HK-2 (cell line): ENCODE measurements at regions not wholly inside any gene's neighbourhood (a gene's known extent, or its start where the extent isn't known, plus 50 kb on each side); places are given as distances from the start of the nearest gene placed in this dataset.

ENCODE experiments used
- DNase-seq: peaks from one replicate; pipeline ENCODE4 v3.0.0-alpha.2; 2018; ENCODE audit not compliant: unreplicated experiment

DNA sequence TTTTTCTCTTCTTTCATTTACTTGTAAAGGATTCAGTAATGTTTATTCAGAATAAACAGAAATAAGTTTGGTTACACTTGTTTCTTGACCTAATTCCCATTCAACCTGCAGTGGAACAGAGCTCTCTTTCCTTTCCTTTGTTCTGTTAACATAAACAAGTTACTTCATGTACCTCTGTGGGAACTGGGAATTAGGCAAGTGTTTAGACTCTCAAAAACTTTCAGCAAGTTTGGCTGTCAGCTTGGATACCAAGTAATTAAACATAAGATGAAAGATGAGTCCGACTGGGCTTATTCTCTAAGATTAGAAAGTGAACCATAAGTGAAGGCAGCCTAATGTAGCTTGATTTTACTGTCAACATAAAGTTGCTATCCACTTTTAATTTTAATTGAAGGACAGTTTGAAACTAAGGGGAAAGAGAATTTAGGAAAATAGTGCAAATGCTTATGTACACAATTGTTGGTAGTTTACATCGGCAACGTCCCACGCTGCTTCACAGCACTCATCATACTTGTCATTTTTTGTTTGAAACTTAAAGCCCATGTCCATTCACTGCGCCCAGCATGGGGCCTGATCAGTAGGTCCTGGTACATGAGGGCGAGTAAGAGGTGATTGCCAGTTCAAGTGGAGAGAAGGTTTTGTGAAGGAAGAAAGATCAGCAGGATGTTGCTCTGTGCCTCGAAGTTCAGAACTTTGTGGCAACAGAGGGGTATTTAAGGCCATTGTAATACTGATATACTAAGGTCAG, 113.0 kb downstream of the PLEKHG1 start:
- no peak for DNase-seq

DNA sequence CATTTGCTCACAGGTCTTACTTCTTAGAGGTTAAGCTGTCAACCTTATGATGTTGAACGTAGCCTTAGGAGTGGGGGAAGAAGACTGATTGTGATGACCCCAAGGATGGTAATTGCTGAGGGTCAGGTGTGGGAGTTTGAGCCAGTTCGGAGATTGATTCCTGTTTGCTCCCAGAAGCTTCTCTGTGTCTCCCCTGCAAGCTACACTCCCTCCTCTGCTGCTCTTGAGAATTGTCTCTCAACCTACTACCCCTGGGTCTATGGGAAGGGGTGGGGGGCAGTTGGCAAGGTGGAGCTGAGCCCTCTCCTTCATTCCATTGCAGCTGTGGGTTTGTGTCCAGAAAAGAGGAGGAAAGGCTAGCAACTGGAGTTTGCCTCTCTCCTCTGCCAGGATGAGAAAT, 113.8 kb downstream of the PLEKHG1 start:
- no peak for DNase-seq

DNA sequence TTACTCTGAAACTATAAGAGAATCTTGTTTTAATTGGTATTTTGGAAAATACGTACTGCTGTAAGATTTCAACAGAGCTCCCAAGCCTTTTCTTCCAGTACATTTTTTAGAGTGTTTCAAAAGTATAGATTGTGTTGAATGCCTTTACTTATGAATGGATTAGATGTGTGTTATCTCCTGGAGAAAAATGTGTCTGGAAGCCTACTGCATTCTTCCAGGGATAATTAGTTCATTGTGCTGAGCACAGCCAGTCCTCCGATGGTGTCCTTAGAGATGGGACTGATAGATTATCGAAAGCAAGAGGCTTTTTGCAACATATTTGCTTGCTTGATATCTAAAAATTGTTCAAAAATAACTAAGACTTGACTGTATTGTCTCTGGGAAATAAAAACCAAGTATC, 114.2 kb downstream of the PLEKHG1 start:
- no peak for DNase-seq

DNA sequence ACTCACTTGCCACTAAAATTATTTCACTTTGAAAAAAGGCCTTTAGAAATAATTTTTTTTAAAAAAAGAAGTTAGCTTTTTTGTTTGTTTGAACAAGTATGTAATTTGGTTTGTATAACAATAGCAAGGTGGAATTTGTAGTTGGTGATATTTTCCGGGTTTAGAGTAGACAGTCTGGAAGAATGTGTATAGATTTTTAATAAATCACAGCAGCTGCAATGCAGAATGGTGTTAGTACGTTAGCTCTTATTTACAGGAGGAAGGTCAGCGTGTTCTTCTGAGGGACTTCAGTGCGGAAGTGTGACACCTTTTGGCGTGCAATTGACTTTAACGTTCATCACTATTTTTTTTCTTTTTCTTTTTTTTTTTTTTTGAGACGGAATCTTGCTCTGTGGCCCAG, 115.4 kb downstream of the PLEKHG1 start:
- DNase-seq: no peak

DNA sequence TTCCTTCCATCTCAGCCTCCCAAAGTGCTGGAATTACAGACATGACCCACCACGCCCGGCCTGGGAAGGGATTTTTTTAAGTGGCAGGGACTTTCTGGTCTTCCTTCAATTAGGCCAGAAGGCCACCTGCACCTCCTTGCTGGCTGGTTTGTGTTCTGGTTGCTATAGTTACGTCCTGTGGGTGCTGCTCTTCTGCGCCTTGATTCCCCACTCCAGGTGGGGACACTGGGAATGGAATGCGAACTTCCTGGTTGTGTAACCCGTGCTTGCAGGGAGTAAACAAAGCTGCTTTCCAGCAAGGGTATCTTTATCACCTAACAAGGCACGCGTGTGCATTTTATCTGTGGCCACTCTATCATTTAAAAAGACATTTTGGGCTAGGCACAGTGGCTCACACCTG, 117.7 kb downstream of the PLEKHG1 start:
- no peak for DNase-seq

DNA sequence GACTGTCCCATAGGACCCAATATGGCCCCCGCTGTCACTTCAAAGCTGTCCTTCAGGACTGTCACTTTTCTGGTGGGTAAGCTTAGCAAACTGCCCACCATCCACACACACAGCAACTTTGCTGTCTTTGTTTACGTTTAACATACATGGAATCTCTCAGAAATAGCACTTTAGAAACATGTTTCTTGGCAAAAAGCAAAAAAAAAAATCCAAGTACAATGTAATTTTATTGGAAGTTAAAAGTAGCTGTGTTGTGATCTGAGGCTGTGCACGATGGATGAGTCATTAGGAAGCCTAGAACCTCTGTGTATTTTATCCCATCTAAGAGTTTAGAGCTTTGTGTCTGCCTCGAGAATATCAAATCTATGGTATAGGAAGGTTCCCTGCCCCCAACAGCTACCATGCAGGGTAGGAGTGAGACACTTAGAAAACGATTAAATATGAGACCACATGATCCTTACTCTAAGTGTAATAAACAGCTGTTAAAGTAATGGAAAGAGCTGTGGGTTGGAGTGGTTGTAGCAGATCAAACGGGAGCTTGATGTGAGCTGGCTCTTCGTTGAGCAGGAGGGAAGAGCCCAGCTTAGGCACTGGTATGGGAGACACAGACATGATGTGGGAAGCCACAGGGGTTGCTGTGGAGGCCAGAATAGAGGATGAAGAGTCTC, 119.5 kb downstream of the PLEKHG1 start:
- DNase-seq: no peak

DNA sequence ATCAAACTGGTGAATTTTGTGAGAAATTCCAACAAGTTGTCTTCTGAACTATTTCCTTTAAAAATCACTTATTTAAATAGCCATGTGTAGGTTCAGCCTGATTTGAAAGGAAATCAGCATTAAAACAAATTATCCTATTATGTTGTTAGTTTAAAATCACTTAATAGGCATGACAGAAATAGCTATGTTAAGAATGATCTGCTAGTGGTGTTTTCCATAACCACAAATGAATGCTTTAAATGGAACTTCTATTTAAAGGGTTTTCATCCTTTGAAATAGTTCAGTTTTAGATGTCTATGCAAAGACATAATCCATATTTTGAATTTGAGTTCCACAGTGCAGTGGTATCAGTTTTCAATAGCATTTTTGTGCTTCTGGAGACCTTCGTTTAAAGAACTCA, 120.1 kb downstream of the PLEKHG1 start:
- DNase-seq: no peak

DNA sequence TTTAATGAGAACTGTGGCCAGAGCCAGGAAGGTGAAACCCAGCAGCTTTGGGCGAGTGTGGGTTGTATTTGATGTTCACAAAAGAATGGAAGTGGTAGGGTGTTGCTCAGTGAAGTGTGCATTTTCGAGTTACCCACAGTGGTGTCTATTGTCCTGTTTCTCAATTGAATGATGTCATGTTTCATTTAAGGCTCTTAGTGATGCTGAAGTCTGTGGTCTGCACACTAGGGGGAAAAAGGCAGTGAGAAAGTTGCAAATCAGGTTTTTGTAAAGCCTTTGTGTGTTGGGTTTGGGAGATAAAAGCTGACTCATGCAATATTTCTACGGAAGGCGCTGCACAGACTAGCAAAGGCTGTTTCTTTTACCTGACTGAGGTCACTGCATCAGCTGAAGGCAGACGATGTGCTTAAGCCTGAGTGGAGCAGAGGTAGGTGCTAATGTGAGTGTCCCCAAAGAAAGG, 121.1 kb downstream of the PLEKHG1 start:
- DNase-seq: no peak

DNA sequence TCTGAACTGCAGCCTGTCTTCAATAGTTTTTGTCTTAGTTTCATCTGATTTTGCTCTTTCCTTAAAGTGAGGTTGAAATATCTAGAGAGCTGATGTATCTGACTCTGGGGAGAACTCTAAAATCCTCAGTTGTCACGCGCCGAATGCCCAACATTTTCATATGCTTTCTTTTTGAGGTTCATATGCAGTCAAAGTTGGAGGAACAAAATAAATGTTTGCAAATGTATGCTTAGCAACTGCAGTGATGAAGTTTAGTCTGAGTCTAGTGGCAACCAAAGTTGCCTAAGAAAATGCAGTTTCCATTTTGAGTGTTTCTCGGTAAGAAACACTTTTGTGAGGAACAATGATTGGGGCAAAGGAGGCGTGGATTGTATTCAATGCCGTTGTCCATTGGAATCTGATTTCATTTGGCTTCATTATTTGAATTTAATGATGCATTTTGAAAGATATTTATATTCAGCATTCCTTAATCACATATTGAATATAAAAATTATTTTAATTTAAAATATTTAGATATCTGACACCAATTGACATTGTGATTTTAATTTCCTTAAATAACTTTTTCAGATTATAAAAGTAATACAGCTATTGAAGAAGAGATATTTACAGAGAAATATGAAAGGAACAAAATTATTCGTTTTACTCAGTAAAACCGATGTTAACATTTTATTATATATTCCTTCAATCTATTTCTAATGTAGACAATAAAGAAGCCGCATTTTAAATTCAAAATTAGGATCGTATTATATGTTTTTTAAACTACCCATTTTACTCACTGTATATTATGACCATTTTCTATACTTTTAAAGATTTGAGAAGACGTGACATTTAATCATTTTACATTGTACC, 122.0 kb downstream of the PLEKHG1 start:
- DNase-seq: no peak

DNA sequence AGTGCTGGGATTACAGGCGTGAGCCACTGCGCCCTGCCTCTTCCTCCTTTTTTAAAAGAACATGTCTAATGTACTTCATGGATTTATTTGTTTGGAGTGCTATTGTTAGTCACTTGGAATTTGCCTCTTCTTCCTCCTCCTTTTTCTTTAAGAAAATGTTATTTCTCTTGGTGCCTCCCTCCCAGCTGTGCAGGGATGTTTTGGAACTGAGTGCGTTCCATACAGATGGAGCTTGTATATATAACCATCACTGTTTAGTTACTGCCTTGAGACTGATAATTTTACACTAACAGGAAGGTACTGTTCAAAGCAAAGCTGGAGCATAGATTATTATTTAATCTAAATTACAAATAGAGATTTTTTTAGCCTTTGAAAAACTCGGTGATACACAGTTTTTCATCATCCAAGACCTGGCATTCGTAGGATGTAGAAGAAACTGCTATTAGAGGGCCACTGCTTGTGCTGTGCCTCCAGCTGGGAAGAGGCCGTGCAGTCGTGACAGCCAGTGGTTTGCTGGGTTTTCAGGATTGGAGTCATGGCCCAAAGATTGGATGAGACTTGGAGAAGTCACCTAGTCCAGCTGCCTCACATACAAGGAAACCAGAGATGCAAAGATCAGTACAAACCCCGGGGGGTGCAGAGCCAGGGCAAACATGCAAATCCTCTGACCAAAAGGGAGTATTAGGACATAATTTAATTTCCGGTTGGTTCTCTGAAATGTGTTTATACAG, 123.1 kb downstream of the PLEKHG1 start:
- no peak for DNase-seq

DNA sequence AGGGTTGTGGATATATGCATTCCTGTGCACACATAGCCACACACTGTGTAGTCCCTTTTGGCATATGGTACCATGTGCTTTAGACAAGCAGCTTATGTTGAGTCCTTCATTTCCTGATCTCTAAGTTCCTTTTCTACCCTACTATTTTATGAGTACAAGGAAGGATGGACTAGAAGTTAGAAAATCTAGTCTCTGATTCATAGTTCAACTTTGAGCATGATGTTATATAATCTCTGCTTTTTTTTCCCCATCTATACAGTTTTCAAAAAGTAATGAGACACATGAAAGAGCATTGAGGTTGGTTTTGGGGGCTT, 123.6 kb downstream of the PLEKHG1 start:
- no peak for DNase-seq

DNA sequence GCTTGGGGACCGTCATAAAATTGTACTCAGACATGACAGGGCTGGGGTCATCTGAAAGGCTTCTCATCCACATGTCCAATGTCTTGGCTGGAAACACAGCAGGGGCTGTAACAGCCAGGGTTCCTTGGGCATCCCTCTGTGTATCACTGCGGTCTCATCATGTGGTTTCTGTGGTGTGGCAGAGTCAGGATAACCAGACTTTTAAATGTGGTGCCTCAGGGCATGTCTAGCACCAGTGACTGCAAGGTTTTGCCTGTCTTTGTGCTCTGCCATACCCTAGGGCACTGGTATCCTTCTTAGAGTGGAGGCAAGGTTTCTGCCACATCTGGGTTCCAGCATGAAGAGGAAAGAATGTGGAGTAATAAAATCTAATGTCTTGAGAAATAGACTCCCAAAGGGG, 124.2 kb downstream of the PLEKHG1 start:
- DNase-seq: no peak

DNA sequence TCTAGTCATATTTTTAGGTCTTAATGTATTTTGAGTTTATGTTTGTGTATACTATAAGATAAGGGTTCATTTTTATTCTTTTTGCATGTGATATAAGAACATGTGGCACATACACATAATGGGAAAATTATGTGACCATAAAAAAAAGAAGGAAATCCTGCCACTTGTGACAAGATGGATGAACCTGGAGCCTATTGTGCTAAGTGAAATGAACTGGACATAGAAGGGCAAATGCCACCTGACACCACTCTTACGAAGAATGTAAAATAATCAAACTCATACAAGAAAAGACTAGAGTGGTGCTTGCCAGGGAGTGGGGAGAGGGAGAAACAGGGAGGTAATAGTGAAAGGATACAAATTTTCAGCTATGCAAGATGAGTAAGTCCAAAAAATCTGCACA, 126.1 kb downstream of the PLEKHG1 start:
- no peak for DNase-seq

DNA sequence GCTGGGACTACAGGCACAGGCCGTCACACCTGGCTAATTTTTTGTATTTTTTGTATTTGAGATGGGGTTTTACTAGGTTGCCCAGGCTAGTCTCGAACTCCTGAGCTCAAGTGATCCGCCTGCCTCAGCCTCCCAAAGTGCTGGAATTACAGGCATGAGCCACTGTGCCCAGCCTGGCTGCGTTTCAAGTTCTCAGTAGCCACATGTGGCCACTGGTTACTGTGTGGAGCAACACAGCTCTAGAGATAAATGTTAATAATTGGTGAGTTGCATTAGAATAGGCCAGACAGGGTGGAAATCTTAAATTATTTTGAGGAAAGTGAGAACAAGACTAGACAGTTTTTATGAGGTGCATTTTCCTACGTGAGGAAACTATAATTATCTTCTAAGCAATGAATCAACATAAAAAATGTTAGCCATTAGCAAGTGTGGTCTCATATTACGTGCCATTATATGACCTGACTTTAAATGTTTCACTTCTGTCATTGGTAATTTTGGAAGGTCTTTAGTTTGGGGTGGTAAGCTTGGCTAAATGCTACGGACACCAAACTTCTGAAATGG, 129.6 kb downstream of the PLEKHG1 start:
- DNase-seq: no peak

DNA sequence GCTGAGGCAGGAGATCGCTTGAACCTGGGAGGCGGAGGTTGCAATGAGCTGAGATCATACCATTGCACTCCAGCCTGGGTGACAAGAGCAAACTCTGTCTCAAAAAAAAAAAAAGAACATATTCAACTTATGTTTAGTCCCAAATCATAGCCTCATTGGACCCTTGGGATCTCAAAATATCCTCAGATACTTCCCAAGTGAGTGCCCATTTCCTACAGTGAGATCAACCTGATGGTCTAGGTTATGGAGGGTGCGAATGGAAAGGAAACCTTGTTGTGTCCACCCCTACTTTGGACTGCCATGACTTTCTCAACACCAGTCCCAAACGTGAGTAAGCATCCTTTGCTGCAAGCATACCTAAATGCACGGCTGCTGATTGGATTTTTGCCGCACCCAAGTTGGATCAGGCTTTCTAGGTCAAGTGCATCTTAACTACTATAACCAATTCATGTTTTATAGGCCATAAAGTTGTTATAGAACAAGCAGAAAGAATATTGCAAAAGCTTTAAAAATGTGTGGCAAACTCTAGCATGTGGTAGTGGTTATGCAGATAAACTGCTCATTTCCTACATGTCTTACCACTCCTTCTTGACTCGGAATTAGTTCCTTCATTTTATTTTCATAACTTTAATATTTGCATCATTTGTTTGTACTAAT, 131.2 kb downstream of the PLEKHG1 start:
- DNase-seq: no peak

DNA sequence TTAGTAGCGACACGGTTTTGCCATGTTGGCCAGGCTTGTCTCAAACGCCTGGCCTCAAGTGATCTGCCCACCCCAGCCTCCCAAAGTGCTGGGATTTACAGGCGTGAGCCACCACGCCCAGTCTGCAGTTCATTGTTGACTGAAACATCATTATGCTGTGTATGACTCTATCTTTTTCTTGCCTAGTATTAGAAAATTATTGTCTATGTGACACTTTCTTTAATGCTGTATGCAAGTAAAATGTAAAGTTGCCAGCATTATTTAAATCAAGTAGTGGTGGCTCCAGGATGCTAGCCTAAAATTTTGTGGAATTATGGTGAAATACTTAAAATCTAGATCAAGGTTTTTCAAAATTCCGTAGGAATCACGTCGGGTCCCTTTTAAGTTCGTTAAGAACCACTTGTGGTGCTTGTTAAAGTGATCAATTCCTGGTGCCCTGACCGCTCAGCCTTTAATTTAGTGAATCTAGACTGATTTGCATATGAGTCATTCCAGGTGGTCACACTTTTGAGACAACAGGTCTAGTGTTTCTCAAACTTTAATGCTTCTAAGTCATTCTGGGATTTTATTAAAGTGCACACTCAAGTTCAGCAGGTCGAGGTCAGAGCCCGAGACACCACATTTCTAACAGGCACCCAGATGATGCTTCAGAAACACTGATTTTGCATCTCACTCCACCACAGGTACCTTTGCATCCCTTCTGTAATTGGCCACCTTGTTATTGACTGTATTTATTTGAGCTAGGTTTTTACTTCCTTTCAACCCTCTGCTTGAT, 132.6 kb upstream of the MTHFD1L start:
- DNase-seq: no peak

DNA sequence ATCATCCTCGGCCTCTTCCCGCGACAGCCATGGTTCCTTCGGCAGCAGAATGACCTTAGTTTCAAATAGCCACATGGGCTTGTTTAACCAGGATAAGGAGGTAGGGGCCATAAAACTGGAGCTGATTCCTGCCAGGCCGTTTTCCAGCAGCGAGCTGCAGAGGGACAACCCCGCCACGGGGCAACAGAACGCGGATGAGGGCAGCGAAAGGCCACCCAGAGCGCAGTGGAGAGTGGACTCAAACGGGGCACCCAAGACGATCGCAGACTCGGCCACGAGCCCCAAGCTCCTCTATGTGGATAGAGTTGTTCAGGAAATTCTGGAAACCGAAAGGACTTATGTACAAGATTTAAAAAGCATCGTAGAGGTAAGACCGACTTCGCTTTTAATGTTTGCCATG, 131.8 kb upstream of the MTHFD1L start:
- DNase-seq: no peak

DNA sequence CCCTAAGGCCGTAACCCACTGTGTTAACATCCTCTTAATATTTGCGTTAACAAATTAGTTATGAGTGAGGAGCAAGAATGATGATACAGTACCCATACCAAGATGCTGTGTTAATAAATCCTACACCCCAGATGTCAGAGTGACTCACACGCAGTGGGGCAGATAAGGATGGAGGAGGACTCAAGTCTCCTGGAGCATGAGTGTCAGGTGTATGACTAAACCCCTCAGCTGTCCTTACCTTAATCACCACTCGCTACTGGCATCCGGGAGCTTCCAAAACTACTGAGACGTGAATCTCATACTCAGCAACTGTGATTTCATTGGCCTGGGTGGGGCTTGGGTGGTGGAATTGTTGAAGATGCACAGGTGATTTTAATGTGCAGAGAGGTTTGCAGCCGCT, 131.3 kb upstream of the MTHFD1L start:
- DNase-seq: no peak

DNA sequence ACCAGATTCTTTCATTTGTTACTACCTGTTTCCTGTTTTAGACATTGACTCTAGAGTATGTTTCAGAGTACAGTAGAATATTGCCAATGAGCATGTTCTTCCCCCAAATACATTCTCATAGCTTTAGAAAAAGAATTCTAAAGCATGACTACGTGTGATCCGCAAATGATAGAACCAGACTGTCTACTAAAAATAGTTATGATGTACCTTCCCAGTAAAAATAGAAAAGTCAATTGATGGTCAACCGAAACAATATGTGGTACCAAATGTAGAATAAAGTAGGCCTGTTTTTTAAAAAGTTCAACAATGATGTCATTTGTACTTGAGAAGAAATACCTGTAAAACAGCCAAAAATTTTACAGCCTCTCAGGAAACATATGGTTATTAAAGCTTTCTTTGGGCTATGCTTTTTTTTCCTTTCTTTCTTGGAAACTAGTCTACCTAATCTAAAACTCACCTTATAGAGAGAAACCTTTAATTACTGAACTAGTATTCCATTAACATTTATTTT, 130.1 kb upstream of the MTHFD1L start:
- no peak for DNase-seq

DNA sequence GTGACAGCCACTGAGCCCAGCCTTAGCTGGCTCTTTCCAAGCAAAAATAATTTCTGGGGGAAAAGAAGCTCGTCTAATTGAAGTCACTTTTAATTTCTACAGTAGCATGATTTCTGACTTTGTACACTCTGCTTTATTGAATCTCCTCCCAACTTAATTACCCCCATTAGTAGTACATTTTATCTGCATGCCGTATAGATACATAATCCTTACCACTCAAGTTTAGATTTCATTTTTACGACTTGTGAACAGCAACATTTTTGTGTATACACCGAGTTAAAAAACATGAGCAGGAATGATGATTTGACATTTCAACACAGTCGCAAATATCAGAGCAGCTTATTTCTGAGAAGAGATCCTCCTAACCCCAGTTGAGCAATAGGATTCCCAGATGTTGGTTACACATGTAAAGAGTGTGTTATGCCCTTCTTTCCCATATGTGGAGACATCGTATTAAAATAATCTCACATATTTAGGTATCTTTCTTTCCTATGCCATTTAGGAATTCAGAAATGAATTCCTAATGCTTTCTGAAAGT, 127.3 kb upstream of the MTHFD1L start:
- no peak for DNase-seq
